Endothelial cell of umbilical vein (primary cell): ENCODE measurements at regions not wholly inside any gene's neighbourhood (a gene's known extent, or its start where the extent isn't known, plus 50 kb on each side); places are given as distances from the start of the nearest gene placed in this dataset.

Experiments used
- BruUV-seq: library from RNA; stranded (reverse); fragments of 400-500 nt; replicated peaks from 2 replicates; lab custom pipeline; 2021; lab: Mats Ljungman, UMichigan
- CTCF ChIA-PET: fragments of 300-600, 350-600 bp; sonication (Branson Sonifier 250); formaldehyde crosslinking; loops from one replicate; lab custom pipeline; 2021; ENCODE audit warnings: antibody characterized with exemption, inconsistent platforms; lab: Charles Lee
- POLR2A ChIA-PET: fragments of 300-600, 350-600 bp; sonication (Branson Sonifier 250); formaldehyde crosslinking; loops from one replicate; lab custom pipeline; 2021; ENCODE audit warnings: antibody characterized with exemption, inconsistent platforms; lab: Charles Lee
- DNase-seq: peaks from one replicate; pipeline ENCODE4 v3.0.0-alpha.2; 2011; ENCODE audit warnings: low read depth, low spot score
- FAIRE-seq: peaks from 2 replicates; lab custom pipeline; 2011; peaks lifted over from hg19 to GRCh38; lab: Jason Lieb, UNC
- H2AFZ ChIP-seq: 2 replicates; pipeline ENCODE4 v1.6.0; 2012; ENCODE audit warnings: low read depth, low read length, control low read depth, inconsistent platforms
- H3K27ac ChIP-seq: 2 replicates; pipeline ENCODE4 v1.5.1; 2011; ENCODE audit warnings: low read depth, mild to moderate bottlenecking, control low read depth, low read length, moderate library complexity; ENCODE audit not compliant: insufficient read depth
- H3K27me3 ChIP-seq, 2 experiments: 2 replicates each; pipeline versions ENCODE4 v1.6.0 to v1.6.1; 2011; ENCODE audit warnings: low read length in 2 of 2, mixed read lengths in 1 of 2; ENCODE audit not compliant: control insufficient read depth in 2 of 2, insufficient read depth in 2 of 2
- H3K36me3 ChIP-seq, 2 experiments: 2 replicates in 1 of 2; 3 replicates in 1 of 2; pipeline ENCODE4 v1.5.1; 2011; ENCODE audit warnings: low read length in 2 of 2, mild to moderate bottlenecking in 1 of 2, moderate library complexity in 1 of 2; ENCODE audit not compliant: control insufficient read depth in 2 of 2, insufficient read depth in 2 of 2; ENCODE audit errors: extremely low read depth in 1 of 2
- H3K4me1 ChIP-seq: 3 replicates; pipeline ENCODE4 v1.5.1; 2011; ENCODE audit warnings: mild to moderate bottlenecking, low read length; ENCODE audit not compliant: control insufficient read depth, insufficient read depth; ENCODE audit errors: extremely low read depth
- H3K4me2 ChIP-seq: 2 replicates; pipeline ENCODE4 v1.6.1; 2011; ENCODE audit warnings: low read length, control low read depth, mixed read lengths; ENCODE audit not compliant: insufficient read depth
- H3K4me3 ChIP-seq, 3 experiments: fragments of 200-600 bp in 1 of 3; sonication (generic), shearing (Covaris generic) in 1 of 3; replicated peaks in 1 of 3; 2 replicates each; pipeline ENCODE4 v1.5.1; 2011 to 2016; ENCODE audit warnings: control low read depth in 3 of 3, low read length in 3 of 3, mild to moderate bottlenecking in 2 of 3, inconsistent platforms in 1 of 3, low read depth in 1 of 3, moderate library complexity in 1 of 3; ENCODE audit not compliant: insufficient read depth in 1 of 3
- H3K79me2 ChIP-seq: 2 replicates; pipeline ENCODE4 v1.6.0; 2012; ENCODE audit warnings: low read length, inconsistent platforms; ENCODE audit not compliant: control insufficient read depth, insufficient read depth
- H3K9ac ChIP-seq: replicated peaks from 2 replicates; pipeline ENCODE3; 2011; ENCODE audit warnings: low read length, control low read depth; ENCODE audit not compliant: insufficient read depth; ENCODE audit errors: extremely low read depth
- H3K9me1 ChIP-seq: replicated peaks from 3 replicates; pipeline ENCODE4 v1.6.0; 2011; ENCODE audit warnings: mild to moderate bottlenecking, low read length; ENCODE audit not compliant: control insufficient read depth, insufficient read depth; ENCODE audit errors: extremely low read depth
- H3K9me3 ChIP-seq: replicated peaks from 2 replicates; pipeline ENCODE4 v1.5.1; 2012; ENCODE audit warnings: low read length, inconsistent platforms; ENCODE audit not compliant: control insufficient read depth, insufficient read depth
- H4K20me1 ChIP-seq: replicated peaks from 2 replicates; pipeline ENCODE3; 2011; ENCODE audit warnings: mild to moderate bottlenecking, low read length; ENCODE audit not compliant: control insufficient read depth, insufficient read depth; ENCODE audit errors: extremely low read depth
- CTCF ChIP-seq, 2 donors: IDR thresholded peaks; 1 replicate in 1 of 2; 2 replicates in 1 of 2; pipeline ENCODE4 v1.5.1; 2011; ENCODE audit warnings: low read length in 2 of 2, mild to moderate bottlenecking in 2 of 2, moderate library complexity in 2 of 2, control low read depth in 1 of 2, inconsistent platforms in 1 of 2, low read depth in 1 of 2; ENCODE audit not compliant: insufficient read depth in 1 of 2; ENCODE audit errors: extremely low read depth in 1 of 2
- EZH2 ChIP-seq: IDR thresholded peaks from 2 replicates; pipeline ENCODE4 v1.6.1; 2012; ENCODE audit warnings: borderline replicate concordance, low read depth, mild to moderate bottlenecking, moderate library complexity, low read length, inconsistent platforms; ENCODE audit not compliant: severe bottlenecking
- FOS ChIP-seq: IDR thresholded peaks from 2 replicates; pipeline ENCODE4 v1.6.1; 2011; ENCODE audit warnings: mild to moderate bottlenecking, low read length, moderate library complexity, borderline replicate concordance; ENCODE audit not compliant: insufficient read depth
- GATA2 ChIP-seq: IDR thresholded peaks from 2 replicates; pipeline ENCODE4 v1.7.0; 2011; ENCODE audit warnings: low read depth, mild to moderate bottlenecking, moderate library complexity, mixed read lengths, low read length; ENCODE audit not compliant: insufficient read length, insufficient read depth
- JUN ChIP-seq: IDR thresholded peaks from 2 replicates; pipeline ENCODE4 v1.6.1; 2011; ENCODE audit warnings: borderline replicate concordance, low read depth; ENCODE audit not compliant: insufficient read length, insufficient read depth
- MAX ChIP-seq: IDR thresholded peaks from 2 replicates; pipeline ENCODE4 v1.6.1; 2011; ENCODE audit not compliant: insufficient read depth, insufficient read length
- MYC ChIP-seq: IDR thresholded peaks from one replicate; pipeline ENCODE4 v1.6.1; 2011; ENCODE audit warnings: mild to moderate bottlenecking, low read depth, low read length
- POLR2A ChIP-seq: IDR thresholded peaks from 2 replicates; pipeline ENCODE4 v1.6.1; 2012; ENCODE audit warnings: low read depth, mild to moderate bottlenecking, control low read depth, low read length
- POLR2AphosphoS5 ChIP-seq: IDR thresholded peaks from 2 replicates; pipeline ENCODE4 v1.6.1; 2012; ENCODE audit warnings: low read depth, mild to moderate bottlenecking, control low read depth, low read length, moderate library complexity; ENCODE audit not compliant: insufficient read depth
- dilution Hi-C: fragments of 300-500 bp; cut with MboI; formaldehyde crosslinking; loops from one replicate; pipeline ENCODE4 v1.15.0; 2019; ENCODE audit warnings: low sequenced_read_pairs; ENCODE audit not compliant: extremely low pct_ligation_motif_present
- intact Hi-C: fragments of 100-400 bp; cut with micrococcal nuclease; formaldehyde crosslinking; loops from one replicate; pipeline ENCODE4 v1.10.0; 2022

GRCh38 chr15:87633525-87633924, 623.0 kb downstream of the NTRK3 start:
- Histone ChIP-seq H3K9me3 (no peaks in the 10 kb centered on the region), H4K20me1 (no peaks in the 10 kb centered on the region), H3K4me3 (no peak overlapping the region), H3K9ac (no peak overlapping the region), H3K27ac (no peak overlapping the region), H3K36me3 (no peaks in the 10 kb centered on the region), H3K9me1 (no peaks in the 10 kb centered on the region), H2AFZ (no peak overlapping the region), H3K4me2 (no peak overlapping the region), H3K4me1 (no peaks in the 10 kb centered on the region), H3K27me3 (no peaks in the 10 kb centered on the region), H3K79me2 (no peaks in the 10 kb centered on the region)
- dilution Hi-C loops (no loop called here), intact Hi-C loops (no loop called here)
- TF ChIP-seq MYC (no peak), POLR2AphosphoS5 (no peak), GATA2 (no peak), MAX (no peak), CTCF (IDR thresholded peaks at IDR 0.05; ENCODE audit: extremely low read depth in 1 of 2, insufficient read depth in 1 of 2, low read depth in 1 of 2, low read length in 2 of 2) (no peak), JUN (no peak), EZH2 (no peak), FOS (no peak), POLR2A (no peak)
- DNase-seq (no peak), FAIRE-seq (no peak)
- POLR2A ChIA-PET = no interaction called here
- no TSS peak for BruUV-seq
- CTCF ChIA-PET = no interaction called here
